Astrocyte (in vitro differentiated cells and primary cell): ENCODE measurements at regions not wholly inside any gene's neighbourhood (a gene's known extent, or its start where the extent isn't known, plus 50 kb on each side); places are given as distances from the start of the nearest gene placed in this dataset.
A peak's percentile ranks its signal among the peaks of the same experiment; 100 is the strongest.
"Not testable (repeated sequence)": the region's sequence is repeated elsewhere in the genome, so short reads cannot be mapped to it uniquely, and the experiment has no call there.

Experiments
- DNase-seq: peaks from one replicate; pipeline ENCODE4 v3.0.0-alpha.2; 2010; ENCODE audit warnings: low read depth
- FAIRE-seq: peaks from 2 replicates; lab custom pipeline; 2011; peaks lifted over from hg19 to GRCh38; lab: Jason Lieb, UNC
- H2AFZ ChIP-seq: 2 replicates; pipeline ENCODE4 v1.6.0; 2012; ENCODE audit warnings: low read depth, low read length, inconsistent platforms
- H3K27ac ChIP-seq: 2 replicates; pipeline ENCODE4 v1.5.1; 2011; ENCODE audit warnings: low read depth, low read length, inconsistent platforms
- H3K27me3 ChIP-seq: 2 replicates; pipeline ENCODE4 v1.6.0; 2011; ENCODE audit warnings: low read length, inconsistent platforms; ENCODE audit not compliant: insufficient read depth
- H3K36me3 ChIP-seq: 2 replicates; pipeline ENCODE4 v1.5.1; 2011; ENCODE audit warnings: low read length, inconsistent platforms; ENCODE audit not compliant: insufficient read depth
- H3K4me1 ChIP-seq: 2 replicates; pipeline ENCODE4 v1.5.1; 2011; ENCODE audit warnings: low read length, inconsistent platforms; ENCODE audit not compliant: insufficient read depth
- H3K4me2 ChIP-seq: 2 replicates; pipeline ENCODE4 v1.6.0; 2012; ENCODE audit warnings: low read length, inconsistent platforms
- H3K4me3 ChIP-seq: 2 replicates; pipeline ENCODE4 v1.5.1; 2011; ENCODE audit warnings: low read depth, mild to moderate bottlenecking, low read length, inconsistent platforms; ENCODE audit not compliant: insufficient read depth
- H3K79me2 ChIP-seq: 2 replicates; pipeline ENCODE4 v1.6.0; 2012; ENCODE audit warnings: mild to moderate bottlenecking, low read length, inconsistent platforms; ENCODE audit not compliant: insufficient read depth
- H3K9ac ChIP-seq: 2 replicates; pipeline ENCODE4 v1.6.0; 2012; ENCODE audit warnings: mild to moderate bottlenecking, low read length, inconsistent platforms
- H3K9me3 ChIP-seq: 2 replicates; pipeline ENCODE4 v1.5.1; 2012; ENCODE audit warnings: low read depth, mild to moderate bottlenecking, low read length, inconsistent platforms; ENCODE audit not compliant: insufficient read depth
- H4K20me1 ChIP-seq: 2 replicates; pipeline ENCODE4 v1.6.0; 2012; ENCODE audit warnings: low read length, inconsistent platforms; ENCODE audit not compliant: insufficient read depth
- H3K27ac Mint-ChIP-seq: one replicate; pipeline ENCODE4 v1.8.0; 2021; ENCODE audit warnings: mild to moderate bottlenecking, mixed read lengths; ENCODE audit not compliant: unreplicated experiment
- H3K27me3 Mint-ChIP-seq: one replicate; pipeline ENCODE4 v1.8.0; 2021; ENCODE audit warnings: low read depth, mixed read lengths; ENCODE audit not compliant: unreplicated experiment
- H3K36me3 Mint-ChIP-seq: one replicate; pipeline ENCODE4 v1.8.0; 2021; ENCODE audit warnings: low read depth, mixed read lengths; ENCODE audit not compliant: unreplicated experiment
- H3K4me1 Mint-ChIP-seq: one replicate; pipeline ENCODE4 v1.8.0; 2021; ENCODE audit warnings: low read depth, mixed read lengths; ENCODE audit not compliant: unreplicated experiment
- H3K4me3 Mint-ChIP-seq: one replicate; pipeline ENCODE4 v1.8.0; 2021; ENCODE audit warnings: mild to moderate bottlenecking, moderate library complexity, mixed read lengths; ENCODE audit not compliant: unreplicated experiment
- H3K9me3 Mint-ChIP-seq: one replicate; pipeline ENCODE4 v1.8.0; 2021; ENCODE audit warnings: mild to moderate bottlenecking, mixed read lengths; ENCODE audit not compliant: unreplicated experiment
- EZH2 ChIP-seq: IDR thresholded peaks from 2 replicates; pipeline ENCODE4 v1.6.1; 2012; ENCODE audit warnings: mild to moderate bottlenecking, low read length, inconsistent platforms; ENCODE audit not compliant: insufficient read depth
- TF ChIP-seq, protein P1 (sequence below): IDR thresholded peaks from 2 replicates; pipeline ENCODE4 v1.5.1; 2011; ENCODE audit warnings: low read depth, mild to moderate bottlenecking, inconsistent platforms, low read length, moderate library complexity; ENCODE audit not compliant: insufficient read depth

GRCh38 chrX:124181515-124181914 lies 150.9 kb upstream of the TEX13D start:
- H3K79me2 ChIP-seq, FAIRE-seq: not testable (repeated sequence)

DNA sequence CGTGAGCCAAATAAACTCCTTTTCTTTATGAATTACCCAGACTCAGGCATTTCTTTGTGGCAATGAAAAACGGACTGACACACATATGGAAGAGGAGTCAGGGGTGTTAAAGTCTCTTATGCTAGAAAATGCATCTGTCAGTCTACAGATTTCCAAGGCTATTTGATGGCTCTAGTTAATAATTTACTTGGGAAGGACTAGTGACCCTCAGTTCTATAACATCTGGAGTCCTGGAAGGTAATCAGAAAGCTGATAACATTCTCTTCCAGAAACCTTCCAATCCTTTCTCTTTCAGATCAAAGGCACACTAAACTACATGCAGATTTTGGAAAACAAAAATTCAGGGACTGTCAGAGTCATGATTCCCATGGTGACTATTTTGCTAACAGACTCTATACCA lies 142.0 kb upstream of the TEX13D start:
- Histone ChIP-seq H3K9ac (no peak overlapping the region), H3K9me3 (no peaks in the 10 kb centered on the region), H4K20me1 (no peaks in the 10 kb centered on the region), H3K36me3 (no peaks in the 10 kb centered on the region), H2AFZ (no peak overlapping the region), H3K4me3 (no peak overlapping the region), H3K27ac (no peak overlapping the region), H3K79me2 (no peaks in the 10 kb centered on the region), H3K27me3 (no peaks in the 10 kb centered on the region), H3K4me1 (no peaks in the 10 kb centered on the region), H3K4me2 (no peak overlapping the region)
- H3K4me1 Mint-ChIP-seq = no peaks in the 10 kb centered on the region
- H3K36me3 Mint-ChIP-seq = no peaks in the 10 kb centered on the region
- no peaks in the 10 kb centered on the region for H3K27me3 Mint-ChIP-seq
- no peaks in the 10 kb centered on the region for H3K9me3 Mint-ChIP-seq
- H3K27ac Mint-ChIP-seq = no peak overlapping the region
- FAIRE-seq (no peak), DNase-seq (no peak)
- no peak overlapping the region for H3K4me3 Mint-ChIP-seq
- TF ChIP-seq, protein P1, sequence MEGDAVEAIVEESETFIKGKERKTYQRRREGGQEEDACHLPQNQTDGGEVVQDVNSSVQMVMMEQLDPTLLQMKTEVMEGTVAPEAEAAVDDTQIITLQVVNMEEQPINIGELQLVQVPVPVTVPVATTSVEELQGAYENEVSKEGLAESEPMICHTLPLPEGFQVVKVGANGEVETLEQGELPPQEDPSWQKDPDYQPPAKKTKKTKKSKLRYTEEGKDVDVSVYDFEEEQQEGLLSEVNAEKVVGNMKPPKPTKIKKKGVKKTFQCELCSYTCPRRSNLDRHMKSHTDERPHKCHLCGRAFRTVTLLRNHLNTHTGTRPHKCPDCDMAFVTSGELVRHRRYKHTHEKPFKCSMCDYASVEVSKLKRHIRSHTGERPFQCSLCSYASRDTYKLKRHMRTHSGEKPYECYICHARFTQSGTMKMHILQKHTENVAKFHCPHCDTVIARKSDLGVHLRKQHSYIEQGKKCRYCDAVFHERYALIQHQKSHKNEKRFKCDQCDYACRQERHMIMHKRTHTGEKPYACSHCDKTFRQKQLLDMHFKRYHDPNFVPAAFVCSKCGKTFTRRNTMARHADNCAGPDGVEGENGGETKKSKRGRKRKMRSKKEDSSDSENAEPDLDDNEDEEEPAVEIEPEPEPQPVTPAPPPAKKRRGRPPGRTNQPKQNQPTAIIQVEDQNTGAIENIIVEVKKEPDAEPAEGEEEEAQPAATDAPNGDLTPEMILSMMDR = no peak
- no peak for TF ChIP-seq EZH2

More at GRCh38 chrX:124181515-124181914, 150.9 kb upstream of the TEX13D start:
- not testable (repeated sequence) for DNase-seq, H3K4me2 ChIP-seq, H4K20me1 ChIP-seq, H3K9me3 Mint-ChIP-seq, H3K36me3 ChIP-seq, H3K27ac ChIP-seq, H3K4me1 ChIP-seq, H3K4me3 Mint-ChIP-seq, H3K27ac Mint-ChIP-seq, H3K36me3 Mint-ChIP-seq, H3K4me3 ChIP-seq, H3K27me3 Mint-ChIP-seq, H3K4me1 Mint-ChIP-seq, H2AFZ ChIP-seq, H3K9me3 ChIP-seq, H3K9ac ChIP-seq, H3K27me3 ChIP-seq

DNA sequence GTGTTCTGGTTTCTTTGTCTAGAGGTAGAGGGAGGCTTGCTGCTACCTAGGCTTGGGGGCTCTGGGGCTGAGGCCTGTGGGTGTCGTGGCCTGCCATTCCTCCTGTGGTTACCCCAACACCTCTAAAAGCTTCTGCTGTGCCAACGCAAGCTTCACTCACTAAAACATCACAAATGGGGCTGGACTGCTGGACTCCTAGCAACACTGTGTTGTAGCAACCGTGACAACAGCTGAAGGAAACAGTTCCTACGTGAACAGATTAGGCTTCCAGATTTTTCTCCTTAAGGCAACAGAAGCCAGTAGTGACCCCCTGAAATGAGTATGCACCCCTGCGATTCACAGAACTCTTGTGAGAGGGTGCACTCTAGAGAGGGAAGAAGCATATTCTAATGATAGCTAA lies 138.3 kb upstream of the TEX13D start:
- Histone ChIP-seq H3K4me2 (no peak overlapping the region), H3K4me1 (no peaks in the 10 kb centered on the region), H3K36me3 (no peaks in the 10 kb centered on the region), H4K20me1 (no peaks in the 10 kb centered on the region), H3K27me3 (no peaks in the 10 kb centered on the region), H3K9ac (no peak overlapping the region), H3K4me3 (no peak overlapping the region), H2AFZ (no peak overlapping the region), H3K27ac (no peak overlapping the region), H3K79me2 (no peaks in the 10 kb centered on the region), H3K9me3 (no peaks in the 10 kb centered on the region)
- no peak for TF ChIP-seq EZH2
- TF ChIP-seq, protein P1 = no peak
- Mint-ChIP-seq H3K9me3 (no peaks in the 10 kb centered on the region), H3K4me3 (no peak overlapping the region), H3K27me3 (no peaks in the 10 kb centered on the region), H3K36me3 (no peaks in the 10 kb centered on the region), H3K4me1 (no peaks in the 10 kb centered on the region), H3K27ac (peak overlapping the region; percentile 66)
- no peak for DNase-seq
- FAIRE-seq = no peak
